Caco-2 (cell line): ENCODE measurements at regions not wholly inside any gene's neighbourhood (a gene's known extent, or its start where the extent isn't known, plus 50 kb on each side); places are given as distances from the start of the nearest gene placed in this dataset.

ENCODE experiments used
- BruUV-seq: library from RNA; stranded (reverse); fragments of 400-500 nt; replicated peaks from 2 replicates; lab custom pipeline; 2021; lab: Mats Ljungman, UMichigan
- CTCF ChIA-PET: fragments of 300-600 bp; sonication (Branson Sonifier 250); formaldehyde crosslinking; loops from one replicate; lab custom pipeline; 2022; ENCODE audit warnings: antibody characterized with exemption; lab: Charles Lee
- POLR2A ChIA-PET: fragments of 300-600 bp; sonication (Branson Sonifier 250); formaldehyde crosslinking; loops from one replicate; lab custom pipeline; 2022; ENCODE audit warnings: antibody characterized with exemption; lab: Charles Lee
- DNase-seq, 2 experiments: peaks; one replicate each; pipeline versions ENCODE4 v3.0.0 to v3.0.0-alpha.2; 2020 to 2022
- H3K27me3 ChIP-seq: replicated peaks from 2 replicates; pipeline ENCODE4 v1.6.0; 2011; ENCODE audit warnings: low read length; ENCODE audit not compliant: control insufficient read depth, insufficient read depth
- H3K36me3 ChIP-seq: 2 replicates; pipeline ENCODE4 v1.5.1; 2011; ENCODE audit warnings: low read length; ENCODE audit not compliant: control insufficient read depth, insufficient read depth
- H3K4me1 ChIP-seq: fragments of 250-450 bp; sonication (Bioruptor Pico); 2 replicates; pipeline ENCODE4 v1.5.1; 2020; ENCODE audit warnings: mild to moderate bottlenecking
- H3K4me3 ChIP-seq: 2 replicates; pipeline ENCODE4 v1.5.1; 2011; ENCODE audit warnings: low read depth, mild to moderate bottlenecking, control low read depth, low read length
- H3K9me3 ChIP-seq: fragments of 250-450 bp; sonication (Bioruptor Pico); 2 replicates; pipeline ENCODE4 v1.5.1; 2020; ENCODE audit warnings: mild to moderate bottlenecking, moderate library complexity
- H3K27ac Mint-ChIP-seq: one replicate; pipeline ENCODE4 v1.8.0; 2022; ENCODE audit warnings: mixed read lengths; ENCODE audit not compliant: unreplicated experiment
- H3K27me3 Mint-ChIP-seq: one replicate; pipeline ENCODE4 v1.8.0; 2022; ENCODE audit warnings: mixed read lengths; ENCODE audit not compliant: insufficient read depth, unreplicated experiment
- H3K36me3 Mint-ChIP-seq: one replicate; pipeline ENCODE4 v1.8.0; 2022; ENCODE audit warnings: mild to moderate bottlenecking, mixed read lengths; ENCODE audit not compliant: insufficient read depth, unreplicated experiment
- H3K4me1 Mint-ChIP-seq: one replicate; pipeline ENCODE4 v1.8.0; 2022; ENCODE audit warnings: low read depth, mixed read lengths; ENCODE audit not compliant: unreplicated experiment
- H3K4me3 Mint-ChIP-seq: one replicate; pipeline ENCODE4 v1.8.0; 2022; ENCODE audit warnings: mild to moderate bottlenecking, moderate library complexity, mixed read lengths; ENCODE audit not compliant: unreplicated experiment
- H3K9me3 Mint-ChIP-seq: one replicate; pipeline ENCODE4 v1.8.0; 2022; ENCODE audit warnings: mixed read lengths; ENCODE audit not compliant: unreplicated experiment
- CTCF ChIP-seq, 2 experiments: fragments of 200-600 bp in 1 of 2; IDR thresholded peaks; 1 replicate in 1 of 2; 2 replicates in 1 of 2; pipeline versions ENCODE4 v1.5.1 to v1.8.0; 2011 to 2022; ENCODE audit warnings: antibody characterized with exemption in 1 of 2, control low read depth in 1 of 2, inconsistent platforms in 1 of 2, low read depth in 1 of 2, low read length in 1 of 2, mild to moderate bottlenecking in 1 of 2, moderate library complexity in 1 of 2; ENCODE audit not compliant: insufficient read depth in 1 of 2, severe bottlenecking in 1 of 2, unreplicated experiment in 1 of 2
- intact Hi-C: fragments of 100-400 bp; cut with micrococcal nuclease; formaldehyde crosslinking; loops from one replicate; pipeline ENCODE4 v1.10.0; 2022; ENCODE audit not compliant: unreplicated experiment

GRCh38 chr18:51603111-51603510 is 405.6 kb upstream of the MEX3C start:
- Histone ChIP-seq H3K4me1 (no peaks in the 10 kb centered on the region), H3K4me3 (no peak overlapping the region), H3K9me3 (no peaks in the 10 kb centered on the region), H3K36me3 (no peaks in the 10 kb centered on the region), H3K27me3 (no peaks in the 10 kb centered on the region)
- H3K4me3 Mint-ChIP-seq: no peak overlapping the region
- peaks cover 10% of the 10 kb centered on the region for H3K9me3 Mint-ChIP-seq
- no peaks in the 10 kb centered on the region for H3K27me3 Mint-ChIP-seq
- H3K4me1 Mint-ChIP-seq: no peaks in the 10 kb centered on the region
- ChIA-PET POLR2A (no interaction called here), CTCF (no interaction called here)
- no TSS peak for BruUV-seq
- intact Hi-C loops: no loop called here
- H3K27ac Mint-ChIP-seq: no peak overlapping the region
- H3K36me3 Mint-ChIP-seq: no peaks in the 10 kb centered on the region
- DNase-seq: no peak
- no peak for TF ChIP-seq CTCF (IDR thresholded peaks at IDR 0.05; ENCODE audit: insufficient read depth in 1 of 2, low read depth in 1 of 2, low read length in 1 of 2, severe bottlenecking in 1 of 2, unreplicated experiment in 1 of 2)

GRCh38 chr18:51603551-51603950 is 406.1 kb upstream of the MEX3C start:
- H3K4me3 Mint-ChIP-seq: no peak overlapping the region
- no TSS peak for BruUV-seq
- POLR2A ChIA-PET: no interaction called here
- no peak for DNase-seq
- Histone ChIP-seq H3K9me3 (no peaks in the 10 kb centered on the region), H3K27me3 (no peaks in the 10 kb centered on the region), H3K4me3 (no peak overlapping the region), H3K4me1 (no peaks in the 10 kb centered on the region), H3K36me3 (no peaks in the 10 kb centered on the region)
- H3K36me3 Mint-ChIP-seq: no peaks in the 10 kb centered on the region
- peaks cover 6% of the 10 kb centered on the region for H3K9me3 Mint-ChIP-seq
- no peaks in the 10 kb centered on the region for H3K4me1 Mint-ChIP-seq
- no peak overlapping the region for H3K27ac Mint-ChIP-seq
- TF ChIP-seq CTCF (IDR thresholded peaks at IDR 0.05; ENCODE audit: insufficient read depth in 1 of 2, low read depth in 1 of 2, low read length in 1 of 2, severe bottlenecking in 1 of 2, unreplicated experiment in 1 of 2): no peak
- intact Hi-C loops: no loop called here
- CTCF ChIA-PET: no interaction called here
- no peaks in the 10 kb centered on the region for H3K27me3 Mint-ChIP-seq

GRCh38 chr18:51610481-51610880 is 413.0 kb upstream of the MEX3C start:
- Histone ChIP-seq H3K9me3 (no peaks in the 10 kb centered on the region), H3K27me3 (no peaks in the 10 kb centered on the region), H3K4me1 (no peaks in the 10 kb centered on the region), H3K4me3 (no peak overlapping the region), H3K36me3 (no peaks in the 10 kb centered on the region)
- CTCF ChIA-PET: no interaction called here
- Mint-ChIP-seq H3K27ac (no peak overlapping the region), H3K36me3 (no peaks in the 10 kb centered on the region), H3K4me1 (no peaks in the 10 kb centered on the region), H3K9me3 (no peaks in the 10 kb centered on the region), H3K4me3 (no peak overlapping the region), H3K27me3 (peaks cover 11% of the 10 kb centered on the region)
- POLR2A ChIA-PET: no interaction called here
- DNase-seq: no peak
- no peak for TF ChIP-seq CTCF (IDR thresholded peaks at IDR 0.05; ENCODE audit: insufficient read depth in 1 of 2, low read depth in 1 of 2, low read length in 1 of 2, severe bottlenecking in 1 of 2, unreplicated experiment in 1 of 2)
- BruUV-seq: no TSS peak
- intact Hi-C loops: no loop called here
